Globus pallidus (tissue), 1 donor: ENCODE measurements at regions not wholly inside any gene's neighbourhood (a gene's known extent, or its start where the extent isn't known, plus 50 kb on each side); places are given as distances from the start of the nearest gene placed in this dataset.
"Not testable (repeated sequence)": the region's sequence is repeated elsewhere in the genome, so short reads cannot be mapped to it uniquely, and the experiment has no call there.

ENCODE experiments used
- DNase-seq: peaks from one replicate; pipeline ENCODE4 v3.0.0-alpha.2; 2015; ENCODE audit warnings: low spot score

DNA sequence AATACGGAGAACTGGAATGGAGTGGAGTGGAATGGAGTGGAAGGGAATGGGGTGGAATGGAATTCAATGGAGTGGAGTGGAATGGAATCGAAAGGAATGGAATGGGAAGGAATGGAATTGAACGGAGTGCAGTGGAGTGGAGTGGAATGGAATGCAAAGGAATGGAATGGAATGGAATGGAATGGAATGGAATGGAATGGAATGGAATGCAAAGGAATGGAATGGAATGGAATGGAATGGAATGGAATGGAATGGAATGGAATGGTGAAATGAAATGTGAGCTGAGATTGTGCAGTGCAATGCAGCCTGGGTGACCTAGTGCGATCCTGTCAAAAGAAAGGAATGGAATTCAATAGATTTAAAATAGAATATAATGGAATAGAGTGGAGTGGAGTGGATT lies 357.3 kb upstream of the WSB1 start:
- not testable (repeated sequence) for DNase-seq

DNA sequence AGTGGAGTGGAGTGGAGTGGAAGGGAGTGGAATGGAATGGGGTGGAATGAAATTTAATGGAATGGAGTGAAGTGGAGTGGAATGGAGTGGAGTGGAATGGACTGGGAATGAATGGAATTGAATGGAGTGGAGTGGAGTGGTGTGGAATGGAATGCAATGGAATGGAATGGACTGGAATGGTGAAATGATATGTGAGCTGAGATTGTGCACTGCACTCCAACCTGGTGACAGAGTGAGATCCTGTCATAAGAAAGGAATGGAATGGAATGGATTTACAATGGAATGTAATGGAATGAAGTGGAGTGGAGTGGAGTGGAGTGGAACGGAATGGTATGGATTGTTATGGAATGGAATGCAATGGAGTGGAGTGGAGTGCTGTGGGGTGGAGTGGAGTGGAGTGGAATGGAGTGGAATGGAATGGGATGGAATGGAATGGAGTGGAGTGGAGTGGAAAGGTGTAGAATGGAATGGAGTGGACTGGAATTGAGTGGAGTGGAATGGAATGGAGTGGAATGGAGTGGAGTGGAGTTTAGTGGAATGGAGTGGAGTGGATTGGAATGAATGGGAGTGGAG lies 356.1 kb upstream of the WSB1 start:
- not testable (repeated sequence) for DNase-seq

DNA sequence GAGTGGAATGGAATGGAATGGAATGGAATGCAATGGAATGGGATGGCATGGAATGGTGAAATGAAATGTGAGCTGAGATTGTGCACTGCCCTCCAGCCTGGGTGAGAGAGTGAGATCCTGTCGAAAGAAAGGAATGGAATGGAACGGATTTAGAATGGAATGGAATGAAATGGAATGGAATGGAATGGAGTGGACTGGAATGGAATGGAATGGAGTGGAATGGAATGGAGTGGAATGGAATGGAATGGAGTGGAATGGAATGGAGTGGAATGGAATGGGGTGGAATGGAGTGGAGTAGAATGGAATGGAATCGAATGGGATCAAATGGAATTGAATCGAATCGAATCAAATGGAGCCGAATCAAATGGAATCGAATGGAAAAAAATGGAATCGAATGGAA lies 354.2 kb upstream of the WSB1 start:
- DNase-seq = not testable (repeated sequence)

DNA sequence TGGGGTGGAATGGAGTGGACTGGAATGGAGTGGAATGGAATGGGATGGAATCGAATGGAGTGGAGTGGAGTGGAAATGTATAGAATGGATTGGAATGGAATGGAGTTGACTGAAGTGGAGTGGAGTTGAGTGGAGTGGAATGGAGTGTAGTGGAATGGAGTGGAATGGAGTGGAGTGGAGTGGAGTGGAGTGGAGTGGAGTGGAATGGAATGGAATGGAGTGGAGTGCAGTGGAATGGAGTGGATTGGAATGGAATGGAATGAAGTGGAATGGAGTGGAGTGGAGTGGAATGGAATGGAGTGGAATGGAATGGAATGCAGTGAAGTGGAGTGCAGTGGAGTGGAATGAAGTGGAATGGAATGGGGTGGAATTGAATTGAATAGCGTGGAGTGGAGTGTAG lies 353.3 kb upstream of the WSB1 start:
- DNase-seq = not testable (repeated sequence)

DNA sequence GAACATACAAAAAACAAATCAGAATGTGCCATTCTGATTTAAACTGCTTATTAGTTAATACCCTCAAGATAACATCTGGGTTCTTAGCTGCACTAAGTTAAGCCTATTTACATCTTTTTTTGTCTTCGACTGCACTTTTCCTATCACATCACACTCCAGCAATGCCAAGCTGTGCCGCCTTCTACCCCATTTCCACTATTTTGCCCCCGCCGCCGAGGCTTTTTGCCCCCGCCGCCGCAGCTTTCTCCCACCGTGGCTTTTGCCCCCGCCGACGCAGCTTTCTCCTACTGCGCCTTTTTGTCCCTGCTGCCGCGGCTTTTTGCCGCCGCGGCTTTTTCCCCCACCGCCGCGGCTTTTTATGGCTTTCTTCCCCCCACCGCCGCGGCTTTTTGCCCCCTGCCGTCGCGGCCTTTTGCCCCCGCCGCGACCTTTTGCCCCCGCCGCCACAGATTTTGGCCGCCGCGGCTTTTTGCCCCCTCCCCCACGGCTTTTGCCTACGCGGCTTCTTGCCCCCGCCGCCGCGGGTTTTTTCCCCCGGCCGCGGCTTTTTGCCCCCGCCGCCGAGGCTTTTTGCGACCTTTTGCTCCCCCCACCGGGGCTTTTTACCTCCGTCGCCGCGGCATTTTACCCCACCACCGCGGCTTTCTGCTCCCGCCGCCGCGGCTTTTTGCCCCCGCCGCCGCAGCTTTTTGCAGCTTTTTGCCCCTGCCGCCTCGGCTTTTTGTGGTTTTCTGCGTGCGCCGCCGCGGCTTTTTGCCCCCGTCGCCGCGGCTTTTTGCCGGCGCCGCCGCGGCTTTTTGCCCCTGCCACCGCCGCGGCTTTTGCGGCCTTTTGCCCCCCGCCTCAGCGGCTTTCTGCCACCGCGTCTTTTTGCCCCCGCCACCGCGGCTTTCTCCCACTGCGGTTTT lies 331.4 kb upstream of the WSB1 start:
- DNase-seq = no peak

DNA sequence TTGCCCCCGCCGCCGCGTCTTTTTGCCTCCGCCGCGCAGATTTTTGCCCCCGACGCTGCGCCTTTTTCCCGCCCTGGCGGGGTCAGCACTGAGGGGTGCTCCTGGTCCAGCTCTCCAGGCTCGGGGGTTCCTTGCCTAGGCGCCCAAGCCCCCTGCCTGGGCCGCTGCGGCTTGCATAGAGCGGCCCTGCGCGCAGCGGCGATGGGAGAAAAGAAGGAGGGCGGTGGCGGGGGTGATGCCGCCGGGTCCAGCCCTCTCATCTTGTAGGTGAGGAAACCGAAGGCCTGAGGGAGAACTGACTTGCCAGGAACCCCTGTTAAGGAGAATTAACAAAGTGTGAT lies 330.8 kb upstream of the WSB1 start:
- DNase-seq = no peak

DNA sequence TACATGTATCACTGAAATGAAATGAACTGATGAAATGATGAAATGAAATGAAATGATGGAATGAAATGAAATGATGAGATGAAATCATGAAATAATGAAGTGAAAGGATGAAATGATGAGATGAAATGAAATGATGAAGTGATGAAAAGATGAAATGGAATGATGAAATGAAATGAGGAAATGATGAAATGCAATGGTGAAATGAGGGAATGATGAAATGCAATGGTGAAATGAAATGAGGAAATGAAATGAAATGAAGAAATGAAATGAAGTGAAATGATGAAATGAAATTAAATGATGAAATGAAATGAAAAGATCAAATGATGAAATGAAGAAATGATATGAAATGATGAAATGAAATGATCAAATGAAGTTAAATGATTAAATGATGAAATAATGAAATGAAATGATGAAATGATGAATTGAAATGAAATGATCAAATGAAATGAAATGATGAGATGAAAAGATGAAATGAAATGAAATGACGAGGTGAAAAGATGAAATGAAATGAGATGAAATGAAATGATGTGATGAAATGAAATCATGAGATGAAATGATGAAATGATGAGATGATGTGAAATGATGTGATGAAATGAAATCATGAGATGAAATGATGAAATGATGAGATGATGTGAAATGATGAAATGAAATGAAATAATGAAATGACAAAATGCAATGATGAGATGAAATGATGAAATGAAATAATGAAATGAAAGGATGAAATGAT lies 327.9 kb upstream of the WSB1 start:
- DNase-seq = not testable (repeated sequence)

DNA sequence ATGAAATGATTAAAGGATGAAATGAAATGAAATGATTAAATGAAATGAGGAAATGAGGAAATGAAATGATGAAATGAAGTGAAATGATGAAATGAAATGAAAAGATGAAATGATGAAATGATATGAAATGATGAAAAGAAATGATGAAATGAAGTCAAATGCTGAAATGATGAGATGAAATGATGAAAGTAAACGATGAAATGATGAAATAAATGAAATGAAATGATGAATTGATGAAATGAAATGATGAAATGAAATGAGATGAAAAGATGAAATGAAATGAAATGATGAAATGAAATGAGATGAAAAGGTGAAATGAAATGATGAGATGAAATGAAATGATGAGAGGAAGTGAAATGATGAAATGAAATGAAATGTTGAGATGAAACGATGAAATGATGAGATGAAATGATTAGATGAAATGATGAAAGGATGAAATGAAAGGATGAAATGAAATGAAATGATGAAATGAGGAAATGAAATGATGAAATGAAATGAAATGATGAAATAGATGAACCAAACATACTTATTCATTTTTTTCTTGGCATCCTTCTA lies 327.2 kb upstream of the WSB1 start:
- DNase-seq = not testable (repeated sequence)

DNA sequence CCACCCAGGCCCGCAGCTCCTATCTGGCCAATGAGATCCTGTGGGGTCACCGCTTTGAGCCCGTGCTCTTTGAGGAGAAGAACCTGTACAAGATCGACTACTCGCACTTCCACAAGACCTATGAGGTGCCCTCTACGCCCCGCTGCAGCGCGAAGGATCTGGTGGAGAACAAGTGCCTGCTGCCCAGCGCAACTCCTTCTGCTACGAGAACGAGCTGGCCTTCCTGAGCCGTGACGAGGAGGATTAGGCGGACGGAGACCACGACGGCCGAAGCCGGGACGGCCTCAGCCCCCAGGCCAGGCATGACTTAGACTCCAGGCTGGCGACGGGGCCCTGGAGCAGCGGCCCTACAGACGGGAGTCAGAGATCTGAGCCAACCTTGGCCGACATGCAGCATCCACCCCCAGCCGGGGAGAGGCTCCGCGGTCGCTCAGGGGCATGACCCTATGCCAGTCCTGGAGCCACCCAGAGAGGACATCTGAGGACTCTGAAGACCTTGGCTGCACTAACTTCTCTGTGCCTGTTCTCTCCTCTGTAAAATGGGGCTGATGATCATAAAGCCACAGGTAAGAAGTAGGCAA lies 312.0 kb upstream of the WSB1 start:
- DNase-seq = not testable (repeated sequence)

DNA sequence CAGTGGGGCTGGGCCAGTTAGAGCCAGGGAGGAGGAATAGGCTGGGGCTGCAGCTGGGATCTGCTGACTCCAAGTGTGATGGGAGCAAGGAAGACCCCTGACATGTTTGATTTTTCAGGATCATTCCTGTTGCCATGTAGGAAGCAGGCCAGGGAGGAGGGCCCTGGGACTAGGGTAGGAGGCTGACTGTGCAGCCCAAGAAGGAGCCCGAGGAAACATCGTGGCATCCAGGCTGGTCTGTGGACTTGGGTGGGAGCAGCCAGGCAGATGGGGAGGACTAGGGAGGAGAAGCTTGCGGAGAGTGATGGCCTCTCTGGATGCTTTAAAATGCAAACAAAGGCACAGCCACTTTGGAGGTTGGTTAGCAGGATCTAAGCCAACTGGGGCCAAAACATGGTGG lies 311.4 kb upstream of the WSB1 start:
- DNase-seq = not testable (repeated sequence)

DNA sequence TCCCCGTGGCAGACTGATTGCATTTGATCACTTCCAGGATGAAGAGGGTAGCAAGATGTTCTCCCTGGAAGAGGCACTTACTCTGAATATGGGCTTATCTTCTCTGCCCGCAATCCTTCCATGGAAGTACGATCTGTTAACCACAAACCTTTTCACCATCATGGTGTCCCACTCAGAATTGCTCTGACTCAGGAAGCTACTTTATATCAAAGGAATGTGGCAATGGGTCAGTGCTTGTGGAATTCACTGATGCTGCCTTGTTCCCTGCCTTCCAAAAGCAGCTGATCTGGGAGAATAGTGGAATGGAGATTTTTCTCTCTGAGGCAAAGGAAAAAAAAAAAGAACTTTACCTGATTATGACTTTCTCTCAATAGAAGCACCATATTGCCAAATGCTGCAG lies 306.1 kb upstream of the WSB1 start:
- DNase-seq = not testable (repeated sequence)

DNA sequence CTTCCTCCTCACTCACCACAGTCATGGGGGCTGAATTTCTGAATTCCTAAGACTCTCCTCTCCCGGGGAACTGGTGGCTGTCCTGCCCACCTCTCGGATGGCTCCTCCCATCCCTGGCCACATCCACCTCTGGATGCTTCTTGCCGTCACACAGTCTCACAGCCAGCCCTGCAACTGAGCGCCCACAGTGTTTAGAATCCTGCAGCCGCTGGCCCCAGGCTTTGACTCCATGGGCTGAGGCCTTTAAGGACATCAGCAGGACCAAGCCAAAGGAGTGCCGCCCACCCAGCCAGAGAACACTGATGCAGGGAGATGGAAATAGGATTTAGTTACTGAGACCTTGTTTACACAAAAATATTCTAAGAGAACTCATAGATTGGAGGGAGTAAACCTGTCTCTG lies 299.3 kb upstream of the WSB1 start:
- not testable (repeated sequence) for DNase-seq

DNA sequence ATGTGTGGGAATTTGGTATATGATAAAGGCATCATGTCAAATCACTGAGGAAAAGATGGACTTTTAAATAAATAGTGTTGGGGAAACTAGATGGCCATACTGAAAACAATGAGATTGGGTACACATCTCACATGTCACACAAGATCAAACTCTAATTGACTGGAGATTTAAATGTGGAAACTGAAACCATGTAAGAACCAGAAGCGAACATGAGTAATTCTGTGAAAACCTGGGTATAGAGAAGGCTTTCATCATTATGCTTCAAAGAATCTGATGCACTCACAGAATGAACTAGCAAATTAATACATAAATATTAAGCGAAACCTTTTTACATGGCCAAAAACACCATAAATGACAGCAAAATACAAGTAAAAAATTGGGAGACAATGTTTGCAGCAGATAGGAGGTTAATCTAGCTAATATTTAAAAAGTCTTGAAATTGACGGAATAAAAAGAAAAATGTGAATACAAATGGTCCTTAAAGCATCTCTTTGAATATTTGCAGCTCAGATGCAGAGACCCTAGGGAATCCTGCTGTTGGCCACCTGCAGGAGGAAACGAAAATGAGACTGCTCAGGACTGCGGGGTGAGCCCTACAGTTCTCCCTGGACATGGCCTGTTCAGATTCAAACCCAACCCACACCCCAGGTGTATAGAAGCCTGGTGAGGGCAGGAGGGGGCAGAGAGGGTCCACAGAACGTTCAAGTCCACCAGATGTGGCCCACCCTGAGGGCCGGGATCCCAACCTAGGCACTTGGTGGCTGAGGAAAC lies 297.6 kb upstream of the WSB1 start:
- not testable (repeated sequence) for DNase-seq

DNA sequence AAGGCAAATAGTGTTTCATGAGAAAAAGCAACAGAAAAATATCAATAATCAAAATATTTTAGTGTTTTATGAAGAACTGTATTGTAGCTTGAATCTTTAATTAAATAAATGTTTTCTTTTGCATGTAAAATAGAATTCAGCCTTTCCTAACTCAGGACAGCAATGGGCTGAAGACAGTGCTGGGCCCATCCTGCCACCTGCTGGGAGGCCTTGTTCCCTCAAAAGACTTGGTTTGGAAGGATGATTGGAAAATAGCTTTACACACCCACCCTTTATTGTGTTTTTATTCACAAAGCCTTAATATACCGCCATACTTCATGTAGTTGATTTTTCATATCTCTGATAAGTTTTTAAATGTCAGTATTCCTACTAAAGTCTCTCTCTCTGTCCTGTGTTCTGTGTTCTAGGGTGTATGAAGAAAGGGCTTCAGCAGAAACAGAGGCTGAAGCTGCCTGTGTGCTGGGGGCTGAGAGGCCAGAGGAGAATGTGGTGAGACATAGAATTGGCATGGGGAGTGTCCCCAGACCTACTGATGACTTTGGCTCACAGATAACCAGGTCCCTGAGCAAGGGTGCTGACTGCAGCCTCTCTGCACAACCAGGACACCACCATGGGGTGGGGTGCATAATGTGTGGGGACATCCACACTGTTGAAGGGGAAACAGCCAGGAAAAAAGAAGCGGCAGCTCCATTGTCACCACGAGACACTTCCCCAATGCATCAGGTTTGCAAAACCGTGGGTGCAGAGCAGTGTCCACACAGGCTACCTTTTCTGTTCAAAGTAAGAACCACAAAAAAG lies 286.0 kb upstream of the WSB1 start:
- DNase-seq = not testable (repeated sequence)

DNA sequence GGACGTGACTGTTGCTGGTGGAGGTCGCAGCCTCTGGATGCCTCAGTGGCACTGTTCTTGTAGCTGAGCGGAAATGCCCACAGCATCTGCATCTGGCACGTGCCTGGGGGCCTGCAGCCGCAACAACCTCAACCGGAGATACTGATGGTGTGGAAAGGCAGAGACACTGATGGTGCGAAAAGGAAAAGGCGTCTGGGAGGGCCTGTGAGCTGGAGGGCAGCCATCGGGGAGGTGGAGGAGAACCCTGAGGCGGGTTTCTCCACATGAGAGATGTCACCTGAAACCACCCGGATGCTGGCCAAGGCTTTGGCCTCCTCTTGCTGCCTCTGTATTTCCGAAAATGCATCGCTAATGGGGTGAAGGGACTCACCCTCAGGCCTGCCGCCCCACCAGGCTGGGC lies 284.8 kb upstream of the WSB1 start:
- no peak for DNase-seq

DNA sequence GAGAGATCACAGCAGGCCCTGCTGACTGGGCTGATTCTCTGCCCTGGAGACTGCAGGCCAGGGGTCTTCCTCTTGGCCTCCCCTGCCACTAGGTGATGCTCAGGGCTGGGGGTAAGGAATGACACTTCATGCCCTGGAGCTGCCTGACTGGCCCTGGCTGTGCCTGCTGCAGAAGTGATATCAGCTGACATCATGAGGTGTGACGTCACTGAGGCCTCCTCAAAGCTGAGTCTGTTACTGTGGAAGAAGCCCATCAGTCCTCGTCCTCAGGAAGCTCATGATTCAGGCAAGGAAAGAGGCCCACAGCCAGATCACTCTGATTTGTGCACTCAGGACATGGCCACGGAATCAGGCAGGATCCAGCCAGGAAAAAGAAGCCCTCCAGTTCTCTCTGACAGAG lies 283.8 kb upstream of the WSB1 start:
- DNase-seq = not testable (repeated sequence)

DNA sequence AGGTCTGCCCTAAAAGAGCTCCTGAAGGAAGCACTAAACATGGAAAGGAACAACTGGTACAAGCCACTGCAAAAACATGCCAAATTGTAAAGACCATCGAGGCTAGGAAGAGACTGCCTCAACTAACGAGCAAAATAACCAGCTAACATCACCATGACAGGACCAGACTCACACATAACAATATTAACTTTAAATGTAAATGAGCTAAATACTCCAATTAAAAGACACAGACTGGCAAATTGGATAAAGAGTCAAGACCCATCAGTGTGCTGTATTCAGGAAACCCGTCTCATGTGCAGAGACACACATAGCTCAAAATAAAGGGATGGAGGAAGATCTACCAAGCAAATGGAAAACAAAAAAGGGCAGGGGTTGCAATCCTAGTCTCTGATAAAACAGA lies 263.4 kb upstream of the WSB1 start:
- DNase-seq = not testable (repeated sequence)

DNA sequence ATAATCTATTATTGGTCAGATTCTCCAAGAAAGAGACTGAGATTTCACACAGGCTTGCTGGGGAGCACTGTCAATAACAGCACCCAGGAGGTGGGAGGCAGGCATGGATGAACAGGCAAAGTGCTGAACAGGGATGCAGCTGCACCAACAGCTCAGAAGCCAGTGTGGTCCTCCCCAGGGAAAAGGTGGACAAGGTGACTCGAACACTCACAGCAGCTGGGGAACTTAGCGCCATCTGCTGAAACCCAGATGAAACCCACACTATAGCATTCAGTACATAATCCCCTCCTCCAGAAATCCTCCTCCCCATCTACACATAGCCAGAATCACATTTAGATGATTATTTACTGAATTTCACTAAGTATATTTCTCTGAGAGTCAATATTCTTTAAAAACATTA lies 255.2 kb upstream of the WSB1 start:
- DNase-seq = no peak

DNA sequence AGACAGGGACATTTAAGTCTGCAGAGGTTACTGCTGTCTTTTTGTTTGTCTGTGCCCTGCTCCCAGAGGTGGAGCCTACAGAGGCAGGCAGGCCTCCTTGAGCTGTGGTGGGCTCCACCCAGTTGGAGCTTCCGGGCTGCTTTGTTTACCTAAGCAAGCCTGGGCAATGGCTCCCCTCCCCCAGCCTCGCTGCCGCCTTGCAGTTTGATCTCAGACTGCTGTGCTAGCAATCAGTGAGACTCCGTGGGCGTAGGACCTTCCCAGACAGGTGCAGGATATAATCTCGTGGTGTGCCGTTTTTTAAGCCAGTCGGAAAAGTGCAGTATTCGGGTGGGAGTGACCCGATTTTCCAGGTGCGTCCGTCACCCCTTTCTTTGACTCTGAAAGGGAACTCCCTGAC lies 248.9 kb upstream of the WSB1 start:
- DNase-seq = not testable (repeated sequence)

DNA sequence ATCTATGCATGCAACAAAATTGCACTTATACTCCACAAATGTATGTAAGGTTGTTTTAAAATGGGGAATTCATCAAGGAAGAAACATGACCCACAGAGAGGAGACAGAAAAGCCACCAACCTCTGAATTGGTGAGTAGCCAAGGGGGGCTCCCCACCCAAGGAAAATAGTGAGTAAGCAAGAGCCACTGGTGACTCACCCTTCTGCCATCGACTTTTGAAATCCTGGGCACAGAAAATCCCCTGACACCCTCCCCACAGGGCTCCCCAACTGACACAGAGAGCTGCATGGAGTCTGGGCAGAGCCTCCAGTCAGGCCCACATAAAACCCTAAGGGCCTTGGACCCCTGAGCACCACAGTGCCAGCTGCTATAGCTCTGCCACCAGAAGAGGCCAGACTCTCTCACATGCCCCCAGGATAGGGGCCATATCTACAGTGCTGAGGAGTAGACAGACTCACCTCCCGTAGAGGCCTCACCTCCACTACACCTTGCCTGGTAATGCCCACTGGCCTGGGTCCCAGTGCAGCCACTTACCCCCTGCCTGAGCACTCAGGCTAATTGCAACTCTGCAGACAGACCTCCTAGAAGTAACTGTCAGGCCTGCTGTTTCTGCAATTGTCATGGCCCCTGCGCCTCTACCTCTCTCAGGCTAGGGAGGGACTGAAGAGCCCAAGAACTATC lies 244.7 kb upstream of the WSB1 start:
- DNase-seq = no peak
